ENCODE measurements at regions not wholly inside any gene's neighbourhood (a gene's known extent, or its start where the extent isn't known, plus 50 kb on each side); places are given as distances from the start of the nearest gene placed in this dataset.
"Not testable (repeated sequence)": the region's sequence is repeated elsewhere in the genome, so short reads cannot be mapped to it uniquely, and the experiment has no call there.

DNA sequence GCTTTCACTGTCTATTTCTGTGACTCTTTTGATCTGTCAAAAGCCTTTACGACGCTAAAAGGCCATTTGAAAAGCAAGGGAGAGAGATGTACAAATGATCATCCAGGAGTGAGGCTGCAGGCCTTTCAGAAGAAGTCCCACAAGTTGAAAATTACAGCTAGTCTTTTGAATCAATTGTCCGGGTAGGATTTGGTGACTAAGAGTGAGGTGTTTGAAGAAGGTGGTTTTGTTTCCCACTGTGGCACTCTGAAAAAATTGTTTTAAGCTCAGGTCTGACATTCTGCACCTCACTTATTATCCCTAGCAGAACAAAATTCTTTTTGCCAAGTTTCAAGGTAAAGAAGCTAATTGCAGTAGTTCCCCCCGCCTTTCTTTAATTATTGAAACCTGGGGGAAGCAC lies 50.8 kb upstream of the TMEM108 start:
- DNase-seq = no peak

DNA sequence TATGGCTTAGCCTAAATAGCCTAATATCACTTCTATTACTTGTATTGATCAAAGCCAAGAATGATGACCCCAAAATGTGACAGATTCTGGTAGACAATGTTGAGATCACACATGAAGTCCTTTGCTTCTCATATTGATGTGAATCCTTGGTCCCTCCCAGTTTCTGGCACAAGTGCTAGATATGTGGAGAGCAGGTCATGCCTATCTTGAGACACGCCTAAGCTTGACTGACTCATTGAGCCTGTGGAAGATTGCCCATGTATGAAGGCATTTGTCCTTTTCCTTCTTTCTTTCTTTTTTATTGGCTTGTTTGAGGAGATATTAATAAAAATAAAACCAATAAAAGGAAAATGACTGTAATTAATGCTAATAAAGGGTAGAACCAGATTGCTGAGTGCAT lies 54.0 kb upstream of the TMEM108 start:
- DNase-seq = no peak

DNA sequence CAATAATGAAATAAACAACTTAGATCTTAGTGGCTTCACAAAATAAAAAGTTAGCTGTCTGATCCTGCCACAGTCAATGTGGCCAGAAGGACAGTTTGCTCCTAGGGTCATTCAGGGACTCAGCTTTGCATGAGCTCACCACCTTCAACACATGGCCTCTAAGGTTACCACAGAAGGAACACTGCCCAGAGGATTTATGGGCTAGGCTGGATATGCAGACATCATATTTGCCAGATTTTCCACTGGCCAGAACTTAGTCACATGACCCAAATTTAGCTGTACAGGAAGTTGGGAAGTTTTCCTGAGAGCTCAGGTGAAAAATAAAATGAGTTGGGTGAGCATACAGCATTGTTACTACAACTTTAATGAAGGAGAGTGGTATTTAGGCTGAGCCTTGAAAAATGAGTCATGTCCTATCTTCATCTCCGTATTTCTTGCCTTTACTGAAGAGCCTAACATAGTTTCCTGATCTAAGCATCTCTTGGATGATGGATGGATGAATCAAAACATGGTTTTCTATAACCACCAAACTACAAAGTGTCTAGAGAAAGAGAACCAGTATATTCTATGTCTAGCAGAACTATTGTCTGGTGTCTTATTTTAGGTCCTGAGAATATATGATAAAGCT lies 54.9 kb upstream of the TMEM108 start:
- no peak for DNase-seq

DNA sequence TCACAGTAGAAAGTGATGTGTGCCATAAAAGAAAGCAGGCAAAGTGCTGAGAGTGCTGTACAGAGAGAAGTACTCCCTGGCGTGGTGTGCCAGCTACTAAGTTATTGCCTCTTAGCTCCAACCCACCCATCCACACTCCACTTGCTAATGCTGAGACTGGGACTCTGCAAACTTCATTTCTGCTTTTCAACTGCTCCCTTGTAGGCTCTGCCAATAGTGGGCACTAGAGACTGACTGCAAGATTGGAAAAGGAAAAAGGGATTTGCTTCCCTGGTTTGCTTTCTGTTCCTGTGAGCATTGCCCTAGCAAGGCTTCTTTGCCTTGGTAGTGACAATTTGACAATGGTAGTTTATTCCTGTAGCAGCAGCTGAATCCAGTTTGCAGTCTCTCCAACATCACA lies 56.5 kb upstream of the TMEM108 start:
- DNase-seq = no peak

DNA sequence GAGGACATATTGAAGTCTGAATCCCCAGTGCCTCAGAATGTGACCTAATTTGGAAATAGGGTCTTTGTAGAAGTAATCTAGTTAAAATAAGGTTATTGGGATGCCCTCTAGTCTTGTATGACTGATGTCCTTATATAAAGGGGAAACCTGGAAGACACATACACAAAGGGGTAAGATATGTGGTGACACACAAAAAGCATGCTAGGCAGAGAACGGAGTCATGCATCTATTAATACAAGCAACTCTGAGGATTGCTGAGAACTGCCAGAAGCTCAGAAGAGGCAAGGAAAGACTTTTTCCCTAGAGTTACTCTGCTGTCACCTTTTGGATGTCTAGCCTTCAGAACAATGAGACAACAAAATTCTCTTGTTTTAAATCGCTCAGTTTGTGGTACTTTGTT lies 58.1 kb upstream of the TMEM108 start:
- DNase-seq = no peak

DNA sequence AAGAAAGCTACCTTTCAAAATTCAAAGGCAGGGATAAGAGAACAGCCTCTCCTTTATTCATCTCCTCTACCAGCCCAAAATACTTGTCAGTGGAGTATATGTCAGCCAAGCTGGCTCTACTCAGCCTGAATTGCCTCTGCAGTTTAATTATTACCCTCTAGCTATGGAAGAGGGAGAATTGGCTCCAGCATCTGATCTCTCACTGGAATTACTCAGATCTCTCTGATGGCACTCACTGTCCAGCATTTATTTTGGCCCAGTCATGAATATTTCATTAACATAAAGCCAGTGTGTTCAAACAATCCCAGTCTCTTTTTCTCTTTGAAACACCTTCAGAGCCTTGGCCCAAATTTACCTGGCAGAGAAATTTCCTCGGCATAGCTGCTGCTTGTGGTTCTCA lies 58.6 kb upstream of the TMEM108 start:
- no peak for DNase-seq

DNA sequence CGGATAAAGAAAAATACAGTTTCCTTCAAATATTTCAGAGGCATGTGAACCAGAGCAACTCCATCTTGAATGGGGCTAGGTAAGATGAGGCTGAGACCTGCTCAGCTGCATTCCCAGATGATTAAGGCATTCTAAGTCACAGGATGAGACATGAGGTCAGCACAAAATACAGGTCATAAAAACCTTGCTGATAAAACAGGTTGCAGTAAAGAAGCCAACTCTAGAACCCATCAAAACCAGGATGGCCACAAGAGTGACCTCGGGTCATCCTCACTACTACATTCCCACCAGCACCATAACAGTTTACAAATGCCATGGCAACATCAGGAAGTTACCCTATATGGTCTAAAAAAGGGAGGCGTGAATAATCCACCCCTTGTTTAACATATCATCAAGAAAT lies 59.2 kb upstream of the TMEM108 start:
- not testable (repeated sequence) for DNase-seq

DNA sequence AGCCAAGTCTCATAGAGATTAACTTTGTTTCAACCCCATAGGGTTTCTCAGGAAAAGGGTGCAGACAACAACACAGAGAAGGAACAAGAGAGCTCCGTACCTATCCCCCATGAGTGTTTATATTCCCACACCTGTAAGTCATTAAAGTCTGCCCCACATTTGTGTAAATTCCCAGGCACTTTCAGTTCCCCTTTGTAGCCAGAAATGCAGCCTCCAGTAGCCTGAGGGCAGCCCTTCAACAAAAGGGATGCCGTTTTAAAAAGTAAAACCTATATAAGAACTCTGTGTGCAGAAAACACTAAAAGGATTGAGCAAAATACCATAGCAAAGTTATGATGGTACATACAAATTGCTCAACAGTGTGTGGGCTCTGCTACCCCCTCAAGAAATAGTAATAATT lies 59.7 kb upstream of the TMEM108 start:
- no peak for DNase-seq

DNA sequence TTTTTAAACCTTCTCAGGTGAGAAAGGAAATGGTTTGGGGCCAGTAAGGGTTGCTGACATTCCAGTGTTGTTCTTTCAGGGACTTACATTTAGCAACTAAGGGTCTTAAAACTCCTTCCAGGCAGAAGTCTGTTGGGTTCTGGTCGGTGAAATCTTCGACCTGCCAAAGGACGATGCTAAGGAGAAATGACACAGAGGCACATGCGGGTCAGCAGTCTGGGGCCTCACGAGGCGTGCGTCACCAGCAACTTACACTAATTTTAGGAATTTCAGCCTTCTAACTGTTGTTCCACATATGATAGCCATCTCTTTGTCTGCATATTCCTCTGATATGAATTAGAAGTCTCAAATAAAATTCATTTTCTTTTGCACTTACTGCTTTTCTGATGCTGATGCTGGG lies 64.1 kb upstream of the TMEM108 start:
- DNase-seq = no peak

DNA sequence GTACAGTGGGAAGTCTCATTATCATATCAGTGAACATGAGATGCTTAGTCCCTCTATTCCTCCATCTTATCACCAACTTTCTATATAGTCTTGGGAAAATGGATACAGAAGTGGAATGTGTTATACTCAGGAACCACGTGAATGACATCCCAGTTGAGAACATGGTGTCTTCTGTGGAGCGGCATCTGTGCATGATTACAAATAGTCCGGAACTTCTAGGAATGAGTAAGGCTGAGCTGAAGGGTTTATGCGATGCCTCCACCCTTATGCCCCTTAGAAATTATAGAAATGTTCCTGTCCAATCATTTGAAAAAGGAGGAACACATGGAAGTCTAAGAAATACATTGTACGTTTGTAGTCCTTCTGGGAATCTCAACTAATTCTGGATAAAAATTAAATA lies 64.8 kb upstream of the TMEM108 start:
- no peak for DNase-seq

DNA sequence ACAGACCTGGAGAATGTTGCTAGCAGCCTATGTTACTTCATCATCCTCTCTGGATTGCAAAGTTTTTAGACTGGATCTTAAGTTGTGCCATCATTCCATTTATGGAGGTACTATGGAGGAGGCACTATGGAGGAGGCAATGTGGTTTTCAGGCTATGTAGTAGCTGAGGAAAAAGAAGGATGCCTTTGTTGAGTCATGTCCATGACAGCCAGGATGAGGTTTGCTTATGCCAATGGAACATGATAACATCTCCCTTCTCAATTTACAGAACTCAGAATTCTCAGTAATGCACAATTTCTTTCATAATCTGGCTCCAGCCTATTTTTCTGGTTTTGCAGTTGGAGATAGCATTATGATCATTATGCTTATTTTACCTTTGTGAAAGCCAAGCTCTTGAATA lies 65.9 kb upstream of the TMEM108 start:
- no peak for DNase-seq

DNA sequence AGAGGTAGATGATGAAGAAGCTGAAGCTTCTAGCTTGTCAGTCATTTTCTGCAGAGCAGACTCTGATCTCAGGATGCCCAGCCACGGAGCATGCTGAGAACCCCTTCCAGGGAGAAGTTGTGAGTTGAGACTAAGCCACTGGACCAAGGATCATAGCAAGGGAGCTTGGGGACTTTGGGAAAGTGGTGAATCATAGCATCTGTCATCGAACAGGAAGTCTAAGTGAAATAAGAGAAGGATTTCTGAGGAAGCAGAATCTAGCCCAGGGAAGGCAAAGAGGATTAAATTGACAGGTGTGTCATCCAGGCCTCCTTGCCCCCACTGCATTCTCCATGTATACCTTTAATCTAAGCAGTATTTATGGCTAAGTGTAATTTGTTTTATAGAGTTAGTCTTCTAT lies 71.8 kb upstream of the TMEM108 start:
- DNase-seq = no peak

DNA sequence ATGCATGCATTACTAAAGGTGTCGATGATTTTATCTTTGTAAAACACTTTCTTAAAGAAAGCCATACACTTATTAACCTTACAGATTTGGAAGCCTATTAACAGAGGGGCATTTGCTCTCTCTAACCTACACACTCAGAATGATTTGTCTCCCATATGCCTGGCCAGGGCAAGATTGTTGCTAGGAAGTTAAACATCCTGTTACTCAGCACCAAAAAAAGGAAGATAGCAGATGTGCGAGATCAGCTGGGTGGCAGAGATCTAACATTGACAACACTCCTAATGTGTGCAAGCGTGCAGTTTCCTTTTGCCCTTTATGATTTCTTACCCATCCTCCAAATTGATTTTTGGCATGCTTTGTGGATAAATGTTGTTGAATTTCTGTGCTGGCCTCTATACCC lies 73.9 kb upstream of the TMEM108 start:
- DNase-seq = no peak

DNA sequence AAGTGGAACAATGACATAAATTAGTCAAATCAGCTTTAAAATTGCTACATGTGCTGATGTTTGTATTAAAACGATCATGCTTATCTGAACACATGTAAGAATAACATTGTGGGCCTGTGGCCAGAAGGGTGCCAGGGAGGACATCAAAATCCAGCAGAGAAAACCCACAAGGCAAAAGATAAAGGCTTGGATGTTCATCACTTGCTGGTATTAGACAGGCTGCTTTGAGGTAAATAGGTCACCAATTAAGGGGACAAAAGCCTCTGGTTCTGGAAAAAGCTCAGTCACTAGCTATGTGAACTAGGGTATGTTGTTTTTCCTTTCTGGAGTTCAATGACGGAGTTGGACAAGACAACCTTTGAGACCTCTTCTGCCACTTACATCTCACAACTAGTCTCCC lies 74.4 kb upstream of the TMEM108 start:
- no peak for DNase-seq

DNA sequence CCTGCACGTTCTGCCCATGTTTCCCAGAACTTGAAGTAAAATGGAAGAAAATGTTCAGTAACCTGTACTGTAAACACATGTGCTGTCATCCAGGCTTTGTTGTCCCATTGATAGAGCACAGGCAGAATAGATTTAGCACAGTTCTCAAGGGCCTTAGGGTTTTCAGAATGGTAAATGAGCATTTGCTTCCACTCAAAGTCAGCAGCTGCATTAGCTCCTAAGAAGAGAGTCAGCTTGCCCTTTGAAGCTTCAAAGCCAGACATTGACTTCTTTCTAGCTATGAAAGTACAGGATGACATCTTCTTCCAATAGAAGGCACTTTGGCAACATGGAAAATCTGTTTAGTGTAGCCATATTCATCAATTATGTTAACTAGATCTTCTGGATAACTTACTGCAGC lies 76.2 kb upstream of the TMEM108 start:
- no peak for DNase-seq

DNA sequence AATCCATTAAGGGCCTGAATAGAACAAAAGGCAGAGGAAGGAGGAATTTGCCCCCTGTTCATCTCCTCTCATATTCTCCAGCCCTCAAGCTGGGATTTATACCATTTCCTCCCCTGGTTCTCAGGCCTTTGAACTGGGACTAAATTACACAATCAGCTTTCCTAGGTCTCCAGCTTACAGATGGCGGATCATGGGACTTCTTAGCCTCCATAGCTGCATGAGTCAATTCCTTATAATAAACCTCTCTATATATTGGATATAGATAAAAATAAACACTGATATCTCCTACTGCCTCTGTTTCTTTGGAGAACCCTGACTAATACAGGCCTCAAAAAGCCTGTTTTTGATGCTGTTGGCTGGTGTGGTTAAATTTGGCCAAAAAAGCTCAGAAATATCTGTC lies 84.5 kb upstream of the TMEM108 start:
- DNase-seq = no peak

DNA sequence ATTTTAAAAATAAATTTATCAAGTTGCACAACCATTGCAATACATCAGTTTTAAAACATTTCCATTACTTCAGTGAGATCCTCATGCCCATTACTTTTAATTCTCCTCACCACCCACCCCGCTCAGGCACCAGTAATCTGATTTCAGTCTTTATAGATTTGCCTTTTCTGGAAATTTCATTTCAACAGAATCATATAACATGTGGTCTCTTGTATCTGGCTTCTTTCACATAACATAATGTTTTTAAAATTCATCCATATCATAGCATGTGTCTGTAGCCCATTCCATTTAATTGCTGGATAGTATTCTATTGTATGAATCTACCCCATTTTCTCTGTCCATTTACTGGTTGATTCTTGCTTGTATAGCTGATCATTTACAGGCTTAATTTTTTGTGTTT lies 110.3 kb upstream of the TMEM108 start:
- DNase-seq = no peak

DNA sequence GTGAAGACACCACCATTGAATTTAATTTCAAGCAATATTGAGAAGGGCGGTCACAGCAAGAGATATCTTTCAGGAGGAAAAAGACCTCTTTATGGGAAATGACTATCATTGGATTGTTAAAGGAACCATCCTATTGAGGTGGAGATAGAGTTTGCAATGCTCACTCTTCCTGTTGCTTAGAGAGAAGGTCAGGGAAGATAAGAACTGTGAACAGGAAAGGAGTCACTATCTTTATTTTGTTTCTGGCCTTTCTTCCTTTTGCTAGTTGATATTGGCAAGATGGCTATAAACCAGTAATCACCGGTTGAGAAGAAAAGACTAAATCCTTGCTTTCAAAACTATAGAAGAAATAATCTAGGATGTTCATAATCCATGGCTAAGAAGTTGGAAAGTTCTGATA lies 112.1 kb upstream of the TMEM108 start:
- no peak for DNase-seq

DNA sequence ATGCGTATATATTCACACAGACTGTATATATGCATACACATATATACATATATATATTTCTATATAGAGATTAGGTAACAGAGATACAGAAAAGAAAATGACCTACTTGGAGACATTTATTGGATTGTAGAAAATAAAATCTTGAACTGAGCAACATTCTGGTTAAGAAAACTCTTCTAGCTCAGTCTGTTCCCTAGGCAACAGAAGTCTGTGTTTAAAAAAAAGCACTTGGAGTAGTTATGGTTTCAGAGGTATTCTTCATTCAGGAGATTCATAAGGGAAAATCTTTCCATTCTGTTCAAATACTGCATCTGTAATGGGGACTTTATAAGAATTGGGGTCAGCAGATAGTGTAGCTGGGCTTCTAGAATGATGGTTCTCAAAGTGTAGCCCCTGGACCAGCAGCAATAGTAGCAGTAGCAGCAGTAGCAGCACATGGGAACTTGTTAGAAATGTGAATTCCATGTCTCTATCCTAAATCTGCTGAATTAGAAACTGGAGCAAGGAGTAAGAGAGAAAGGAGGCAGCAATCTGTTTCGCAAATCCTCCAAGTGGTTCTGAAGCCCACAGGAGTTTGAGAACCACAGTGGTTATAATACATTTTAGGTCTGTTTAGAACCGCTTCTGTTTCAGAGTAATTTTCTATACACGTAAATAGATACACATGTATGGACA lies 112.8 kb upstream of the TMEM108 start:
- DNase-seq = no peak

DNA sequence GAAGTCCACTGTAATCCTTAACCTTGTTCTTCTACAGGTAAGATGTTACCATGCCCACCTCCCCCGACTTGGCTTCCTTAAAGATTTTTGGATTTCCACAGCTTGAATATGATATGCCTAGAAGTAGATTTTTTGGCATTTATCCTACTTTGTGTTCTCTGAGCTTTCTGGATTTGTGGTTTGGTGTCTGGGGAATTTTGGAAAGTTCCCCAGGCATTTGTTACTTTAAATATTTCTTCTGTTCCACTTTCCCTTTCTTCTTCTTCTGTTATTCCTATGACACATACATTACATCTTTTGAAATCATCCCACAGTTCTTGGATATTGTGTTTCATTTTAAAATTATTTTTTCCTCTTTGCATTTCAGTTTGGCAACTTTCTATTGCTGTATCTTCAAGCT lies 122.1 kb upstream of the TMEM108 start:
- DNase-seq = no peak

DNA sequence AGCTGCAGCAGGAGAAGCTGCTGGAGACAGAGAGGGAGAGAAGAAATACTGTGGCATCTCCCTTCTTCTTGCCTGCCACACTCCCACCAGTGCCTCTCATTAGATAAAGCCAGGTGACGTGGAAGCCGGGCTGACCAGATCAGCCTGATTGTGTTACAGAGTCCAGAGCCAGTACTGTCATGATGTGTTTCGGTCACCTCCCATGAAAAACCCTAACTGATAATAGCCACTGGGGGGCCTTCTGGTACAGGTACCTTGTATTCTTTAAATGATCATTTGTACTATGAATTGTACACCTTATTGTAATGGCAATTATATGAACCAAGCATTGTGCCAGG lies 125.8 kb upstream of the TMEM108 start:
- no peak for DNase-seq

DNA sequence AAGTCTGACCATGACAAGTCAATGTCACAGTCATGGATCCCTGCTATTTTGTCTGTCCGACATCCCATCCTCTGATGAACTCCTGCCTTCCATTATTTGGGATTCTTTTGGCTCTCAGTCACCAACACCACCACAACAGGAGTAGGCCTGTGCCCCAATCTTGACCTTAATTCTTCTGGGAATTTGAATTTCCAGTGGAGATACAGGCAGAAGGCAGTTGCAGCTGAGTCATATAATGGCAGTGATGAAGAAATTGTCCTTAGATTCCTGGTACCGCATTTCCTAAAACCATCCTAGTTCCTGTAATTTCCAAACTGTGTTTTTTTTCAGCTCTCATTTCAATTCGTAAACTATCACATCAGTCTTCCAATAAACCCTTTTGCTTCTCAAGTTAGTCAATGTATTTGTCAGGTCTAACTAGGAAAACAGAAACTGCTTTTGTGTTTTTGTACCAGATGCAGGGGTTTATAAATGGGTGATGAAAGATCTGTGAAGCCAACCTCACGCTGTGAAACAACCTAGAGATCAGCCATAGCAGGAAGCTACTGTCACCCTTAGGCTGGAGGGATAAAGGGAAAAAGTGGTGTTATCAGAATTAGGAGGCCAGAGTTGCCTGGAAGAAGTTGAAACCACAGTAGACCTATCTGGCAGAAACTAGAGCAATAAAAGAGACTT lies 126.3 kb upstream of the TMEM108 start:
- DNase-seq = no peak

DNA sequence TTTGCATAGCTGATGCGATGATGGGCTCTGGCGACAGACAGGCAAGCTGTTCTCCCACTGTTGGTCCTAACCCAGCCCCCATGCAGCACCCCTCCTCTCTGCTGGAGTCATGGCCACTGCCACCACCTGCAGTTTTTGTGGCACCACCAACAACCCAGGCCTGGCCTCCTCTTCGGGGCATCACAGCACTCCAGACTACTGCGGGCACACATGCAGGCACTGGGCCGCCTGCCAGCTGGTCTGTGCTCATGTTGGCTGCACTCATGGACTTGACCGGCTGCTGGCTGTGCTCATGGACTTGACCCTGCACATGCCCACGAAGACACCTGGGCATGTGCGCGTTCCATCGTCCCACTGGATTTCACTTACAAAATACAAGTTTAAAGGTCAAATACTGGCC lies 130.9 kb upstream of the TMEM108 start:
- DNase-seq = no peak

DNA sequence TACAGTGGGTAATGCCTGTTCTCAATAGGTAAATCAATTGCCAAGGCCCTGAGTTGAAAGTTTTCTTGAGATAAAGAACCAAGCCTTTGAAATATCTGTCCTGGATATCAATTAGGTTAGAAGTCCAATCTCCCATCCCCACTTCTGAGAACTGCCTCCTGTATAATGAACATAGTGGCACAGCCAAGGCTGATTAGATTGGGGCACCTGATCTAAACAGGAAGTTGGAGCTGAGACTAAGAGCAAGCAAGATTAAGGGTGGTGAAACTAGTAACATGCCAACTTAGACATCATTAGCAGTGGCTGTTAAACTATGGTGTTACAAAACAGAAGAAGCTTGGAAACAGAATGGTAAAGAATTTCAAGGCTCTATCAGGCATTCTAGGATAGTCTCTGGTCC lies 137.7 kb upstream of the TMEM108 start:
- no peak for DNase-seq

DNA sequence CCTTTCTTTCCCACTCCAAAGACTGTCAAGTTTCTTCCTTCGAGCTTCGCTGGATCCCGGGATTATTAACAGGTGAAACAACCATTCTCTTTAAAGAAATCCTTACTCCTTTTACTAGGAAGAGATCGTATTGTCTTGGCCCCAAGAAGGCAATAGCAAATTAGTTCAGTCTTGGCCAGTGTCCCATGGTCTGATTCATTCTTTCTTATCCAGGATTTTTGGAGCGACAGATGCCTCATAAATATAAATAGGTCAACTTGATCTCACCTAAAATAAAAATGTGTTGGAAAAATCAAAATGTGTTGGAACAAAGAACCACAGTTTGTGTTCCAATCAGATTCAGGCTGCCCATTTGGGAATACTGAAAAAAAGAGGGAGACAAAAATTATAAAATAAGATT lies 140.1 kb upstream of the TMEM108 start:
- no peak for DNase-seq
